ENCODE measurements at regions not wholly inside any gene's neighbourhood (a gene's known extent, or its start where the extent isn't known, plus 50 kb on each side); places are given as distances from the start of the nearest gene placed in this dataset.

DNA sequence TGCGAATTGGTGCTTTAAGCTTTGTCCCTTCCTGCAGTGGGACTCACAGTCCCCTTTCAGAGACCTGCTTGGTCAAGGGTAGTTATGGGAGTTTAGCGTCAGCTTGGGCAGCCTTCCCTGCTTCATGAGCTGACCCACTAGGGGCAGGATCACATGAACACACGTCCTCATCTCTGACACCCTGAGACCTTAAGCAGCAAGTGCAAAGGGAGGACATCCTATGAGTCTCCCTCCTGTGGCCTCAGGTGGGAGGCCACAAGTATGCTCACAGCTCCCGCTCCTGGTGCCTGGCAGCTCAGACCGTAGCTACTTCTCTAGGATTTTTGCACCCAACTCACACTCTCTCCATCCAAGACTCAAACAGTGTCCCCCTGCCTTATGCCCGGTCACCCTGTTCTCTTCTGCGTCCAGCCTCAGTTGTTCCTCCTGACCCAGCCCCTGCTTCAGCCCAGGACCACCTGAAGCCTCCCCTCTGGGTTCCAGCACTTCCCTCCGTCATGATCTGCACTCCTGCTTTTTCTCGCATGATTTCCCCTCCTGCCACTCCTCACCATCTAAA, 136.6 kb upstream of the FAM20C start:
- no peak for DNase-seq (ENCODE audit: low read depth, low spot score)

DNA sequence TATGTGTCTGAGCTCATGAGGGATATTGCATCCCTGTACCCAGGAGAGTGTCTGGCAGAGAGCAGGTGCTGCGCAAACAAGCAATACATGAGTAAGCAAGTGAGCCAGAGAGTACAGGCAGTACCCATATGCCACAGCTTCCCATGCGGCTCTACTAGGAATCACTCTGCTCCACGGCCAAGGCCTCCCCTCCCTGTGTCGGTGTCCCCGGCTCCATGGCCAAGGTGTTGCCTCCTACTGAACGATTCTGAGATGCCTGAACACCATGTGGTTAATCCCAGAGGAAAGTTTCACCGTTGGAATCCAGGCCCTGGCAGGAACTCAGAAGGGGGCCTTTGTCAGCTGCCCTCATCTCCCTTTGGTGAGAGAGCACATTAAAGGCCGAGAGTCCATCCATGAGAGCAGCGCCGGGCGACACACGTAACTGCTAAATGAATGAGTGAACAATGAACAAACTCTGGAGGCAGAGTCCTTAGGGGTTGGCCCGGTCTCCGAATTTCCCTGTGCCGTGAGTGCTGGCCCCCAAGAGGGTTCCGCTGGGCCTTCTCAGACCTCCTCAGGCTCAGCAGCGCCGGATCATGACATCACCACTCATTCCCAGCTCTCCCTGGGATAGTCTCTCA, 136.0 kb upstream of the FAM20C start:
- no peak for DNase-seq (ENCODE audit: low read depth, low spot score)

DNA sequence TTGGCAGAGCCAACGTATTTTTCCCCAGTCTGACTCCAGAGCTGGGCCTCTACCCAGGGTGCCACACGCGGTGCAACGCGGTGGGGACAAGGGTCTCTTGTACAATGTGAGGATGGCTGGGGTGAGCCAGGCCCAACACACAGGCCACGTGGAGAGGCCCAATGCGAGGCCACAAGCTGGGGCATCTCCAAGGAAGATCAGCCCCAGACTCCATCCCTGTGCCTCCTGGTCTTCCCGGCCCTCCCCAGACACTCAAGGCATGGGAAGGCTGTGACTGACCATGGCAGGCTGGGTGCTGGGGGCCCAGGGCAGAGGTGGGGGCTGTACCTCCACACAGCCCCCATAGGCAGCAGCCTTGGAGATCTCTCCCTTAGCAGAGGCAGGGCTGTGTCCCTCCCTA, 135.3 kb upstream of the FAM20C start:
- no peak for DNase-seq (ENCODE audit: low read depth, low spot score)

DNA sequence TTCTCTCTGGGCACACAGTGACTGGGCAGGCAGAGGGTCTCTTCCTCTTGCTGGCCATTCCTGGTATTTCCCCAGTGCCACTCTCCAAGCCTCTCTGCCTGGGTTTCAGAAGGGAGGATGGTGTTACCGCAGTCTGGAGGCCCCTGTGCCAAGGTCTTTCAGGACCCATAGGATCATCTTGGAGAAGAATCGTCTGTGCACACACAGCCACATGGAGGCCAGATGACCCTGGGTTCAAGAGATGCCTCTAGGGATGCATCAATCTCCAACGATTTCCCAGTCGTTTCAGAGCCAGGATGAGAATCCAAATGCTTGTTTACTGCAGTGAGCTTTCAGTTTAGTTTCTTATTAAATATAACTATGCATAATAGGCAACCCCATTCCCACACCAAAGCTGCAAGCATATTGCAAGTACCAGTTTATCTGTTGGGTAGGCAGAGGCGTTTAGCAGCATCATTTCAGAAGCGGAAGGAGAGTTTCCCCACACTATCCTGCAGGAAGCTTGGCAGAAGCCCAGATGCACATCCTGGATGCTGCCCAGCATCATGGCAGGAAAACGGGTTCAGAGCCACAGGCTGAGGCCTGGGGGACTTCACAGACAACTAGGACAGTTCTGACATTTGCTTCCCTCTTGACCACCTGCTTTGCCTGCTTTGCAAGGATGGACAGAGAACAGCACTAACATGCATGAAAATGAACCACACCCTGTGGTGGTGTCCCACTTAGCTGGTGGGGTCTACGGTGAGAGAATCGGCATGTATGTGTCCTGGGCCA, 134.7 kb upstream of the FAM20C start:
- no peak for DNase-seq (ENCODE audit: low read depth, low spot score)

DNA sequence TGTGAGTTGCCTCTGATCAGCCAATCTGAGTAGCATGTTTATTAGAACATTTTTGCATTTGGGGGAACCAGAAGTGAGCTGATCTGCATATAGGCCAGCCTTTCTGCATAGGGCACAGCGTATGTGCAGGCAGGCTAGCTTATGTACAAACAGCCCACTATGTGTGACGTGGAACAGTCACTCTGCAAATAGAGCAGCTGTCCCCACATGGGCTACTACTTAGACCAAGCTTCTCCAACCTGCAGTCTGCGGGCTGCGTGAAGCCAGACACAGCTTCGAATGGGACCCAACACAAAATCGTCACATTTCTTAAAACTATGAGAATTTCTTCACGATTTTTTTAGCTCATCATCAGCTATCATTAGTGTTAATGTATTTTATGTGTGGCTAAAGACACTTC, 134.1 kb upstream of the FAM20C start:
- no peak for DNase-seq (ENCODE audit: low read depth, low spot score)

DNA sequence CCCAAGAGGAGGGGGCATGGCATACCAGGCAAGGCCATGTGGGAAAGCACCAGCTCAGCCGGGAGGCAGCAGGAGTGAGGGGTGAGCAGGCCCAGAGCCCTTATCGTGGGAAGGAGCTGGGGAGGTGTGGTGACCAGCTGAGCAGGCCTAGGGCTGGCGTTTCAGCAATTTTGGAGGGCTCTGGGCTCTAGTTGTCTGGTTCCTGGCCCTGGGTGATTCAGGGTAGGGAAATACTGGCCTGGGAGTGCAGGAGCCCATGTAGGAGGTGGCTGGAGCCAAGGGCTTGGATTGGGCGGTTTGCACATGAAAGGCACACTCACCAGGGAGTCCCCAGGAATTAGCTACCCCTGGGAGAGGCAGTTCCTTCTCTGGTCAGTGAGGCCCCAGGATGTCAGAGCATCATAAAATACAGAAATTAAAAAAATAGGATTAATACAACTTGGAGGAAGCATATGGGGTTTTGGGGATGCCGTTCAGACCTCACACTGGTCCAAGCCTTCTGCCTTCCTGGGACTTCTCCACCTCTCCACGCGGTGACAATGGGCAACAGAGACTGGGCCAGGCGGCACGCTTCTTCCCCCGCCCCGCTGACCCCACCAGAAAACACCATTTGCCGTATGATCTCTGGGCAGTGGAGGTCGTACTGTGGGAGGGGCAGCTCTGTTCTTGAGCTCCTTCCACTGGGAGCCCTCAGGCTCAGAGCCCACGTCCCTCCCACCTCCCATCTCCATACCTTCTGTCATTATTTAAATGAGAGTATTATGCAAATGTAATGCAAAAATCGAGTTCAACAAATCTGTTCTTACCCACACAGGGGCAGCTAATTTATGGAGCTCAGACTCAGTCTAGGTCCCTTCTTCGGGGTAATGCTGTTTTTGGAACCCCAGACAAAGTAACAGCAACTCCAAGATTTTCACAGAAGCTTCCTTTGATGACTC, 133.0 kb upstream of the FAM20C start:
- no peak for DNase-seq (ENCODE audit: low read depth, low spot score)

DNA sequence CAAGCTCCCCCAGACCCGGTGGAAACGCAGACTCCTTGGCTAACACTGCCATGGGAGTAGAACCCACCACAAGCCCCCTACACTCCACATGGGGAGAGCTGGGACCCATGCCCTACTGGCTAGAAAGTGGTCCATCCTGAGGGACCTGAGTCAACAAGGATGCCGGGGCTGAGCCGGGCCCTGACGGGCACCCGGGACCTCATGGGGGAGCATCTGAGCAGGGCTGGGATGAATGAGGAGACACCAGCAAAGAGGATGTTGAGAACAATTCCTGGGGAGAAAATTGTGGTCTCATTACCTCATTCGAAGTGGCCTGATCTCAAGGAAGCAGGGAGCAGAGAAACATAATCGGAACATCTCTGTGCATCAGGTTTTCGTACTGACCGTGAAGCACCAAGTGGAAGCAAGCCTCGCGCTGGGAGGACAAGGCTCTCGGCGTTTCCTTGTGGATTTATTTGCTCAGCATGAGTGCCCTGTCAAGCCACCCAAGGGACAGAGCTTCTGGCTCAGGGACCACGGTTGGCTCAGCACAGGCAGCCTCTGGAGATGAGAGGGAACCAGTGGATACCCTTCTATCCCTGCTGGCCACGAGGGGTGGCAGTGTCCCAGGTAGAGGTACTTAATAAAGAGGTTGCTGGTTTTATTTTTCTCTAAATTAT, 132.2 kb upstream of the FAM20C start:
- DNase-seq (ENCODE audit: low read depth, low spot score): no peak

DNA sequence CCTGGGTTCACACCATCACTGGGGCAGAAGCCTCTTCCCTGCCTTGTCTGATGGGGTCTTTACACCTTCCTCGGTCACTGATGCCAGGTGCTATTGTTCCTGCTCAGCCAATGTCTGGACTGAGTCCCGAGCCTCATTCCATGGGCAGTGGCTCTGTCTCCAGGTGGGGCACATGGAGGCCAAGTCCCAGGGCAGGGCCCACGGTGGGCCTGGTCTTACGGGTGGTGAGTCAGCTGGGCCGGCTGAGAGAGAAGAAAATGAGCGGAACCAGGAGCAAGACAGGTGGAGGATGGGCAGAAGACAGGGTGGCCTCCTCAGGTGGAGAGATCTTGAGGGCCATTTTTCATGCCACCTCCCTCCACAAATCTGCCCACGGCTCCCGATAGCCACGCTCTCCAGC, 131.7 kb upstream of the FAM20C start:
- no peak for DNase-seq (ENCODE audit: low read depth, low spot score)

DNA sequence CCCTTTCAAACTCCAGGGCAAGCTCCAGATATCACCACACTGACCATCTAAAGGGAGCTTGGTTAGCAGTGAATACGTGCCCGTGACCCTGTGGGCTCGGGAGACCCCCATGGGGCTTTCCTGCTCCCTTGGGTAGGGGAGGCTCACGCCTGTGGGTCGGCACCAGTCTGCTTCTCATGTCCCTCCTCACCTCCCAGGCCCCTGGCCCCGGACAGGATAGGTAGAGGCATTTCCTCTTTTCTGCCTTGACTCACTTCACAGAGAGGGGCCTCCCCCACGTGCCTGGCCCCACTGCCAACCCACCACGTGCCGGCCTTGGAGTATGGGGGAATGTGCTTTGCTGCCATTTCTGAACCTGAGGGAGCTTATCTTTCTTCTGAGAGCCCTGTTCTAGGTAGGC, 131.3 kb upstream of the FAM20C start:
- no peak for DNase-seq (ENCODE audit: low read depth, low spot score)

DNA sequence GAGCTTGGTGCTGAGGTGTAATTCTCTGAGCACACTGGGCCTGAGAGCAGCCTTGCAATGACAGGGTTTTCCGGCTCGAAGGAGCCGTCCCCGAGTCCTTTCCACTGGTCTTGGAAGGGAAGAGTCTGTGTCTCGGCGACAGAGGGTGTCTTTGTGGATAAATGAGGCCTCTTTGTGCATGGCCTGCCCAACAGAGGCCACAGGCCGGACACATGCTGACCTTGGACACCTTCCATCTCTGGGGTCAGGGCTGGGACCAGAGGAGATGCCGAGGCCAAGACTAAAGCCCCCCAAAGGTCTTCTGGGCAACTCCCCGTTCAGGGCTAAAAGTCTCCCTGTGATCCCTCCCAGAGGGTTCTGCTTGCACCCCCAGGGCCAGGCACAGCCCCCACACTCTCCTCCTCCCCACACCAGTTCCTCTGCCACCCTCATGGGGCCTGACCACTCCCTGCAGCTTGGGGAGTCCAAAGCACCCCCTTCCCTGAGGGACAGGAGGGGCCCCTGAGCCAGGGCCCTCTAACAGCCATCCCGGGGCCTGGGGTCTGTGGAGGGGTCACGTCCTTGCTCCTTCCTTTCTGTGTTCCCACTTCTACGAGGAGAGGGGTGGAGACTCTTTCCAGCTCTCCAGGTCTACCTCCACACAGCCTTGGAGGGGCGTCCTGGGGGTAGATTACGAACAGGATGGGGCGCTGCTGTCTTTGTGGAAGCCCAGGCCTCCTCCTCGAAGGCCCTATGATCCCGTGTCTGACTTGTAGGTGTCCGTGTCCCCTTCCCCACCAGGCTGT, 130.6 kb upstream of the FAM20C start:
- no peak for DNase-seq (ENCODE audit: low read depth, low spot score)

DNA sequence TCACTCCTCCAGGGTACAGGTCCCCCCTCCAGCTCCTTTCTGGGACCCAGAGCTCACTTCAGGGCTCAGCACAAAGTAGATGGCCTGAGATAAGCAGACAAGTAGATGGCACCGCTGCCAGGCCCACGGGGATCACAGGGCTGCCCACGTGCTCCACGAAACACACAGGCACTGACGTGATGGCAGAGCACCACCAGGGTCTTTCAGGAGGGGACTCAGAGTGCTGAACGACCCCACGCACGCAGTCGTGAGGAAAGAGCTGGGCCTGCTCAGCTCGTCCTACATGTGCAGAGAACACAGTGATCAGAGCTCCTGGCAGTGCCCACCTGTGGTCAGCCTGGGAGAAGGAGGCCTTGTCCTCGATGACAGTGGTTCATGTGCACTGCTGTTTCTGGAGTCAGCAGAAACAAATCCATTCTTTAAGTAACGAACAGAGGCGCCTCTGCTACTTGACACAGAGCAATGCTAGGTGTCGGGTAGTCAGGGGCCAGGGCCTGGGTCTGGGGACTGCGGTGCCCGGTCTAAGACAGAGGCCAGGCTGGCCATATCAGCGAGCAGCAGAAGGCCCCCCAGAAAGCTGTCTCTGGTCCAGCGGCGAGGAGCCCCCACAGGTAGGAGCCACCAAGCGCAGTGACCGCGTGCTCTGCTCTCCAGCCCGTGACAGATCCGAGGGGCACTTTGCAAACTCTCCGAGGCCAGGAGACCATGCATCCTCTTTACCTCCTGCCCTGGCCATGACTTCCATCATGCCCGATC, 129.8 kb upstream of the FAM20C start:
- DNase-seq (ENCODE audit: low read depth, low spot score): no peak

DNA sequence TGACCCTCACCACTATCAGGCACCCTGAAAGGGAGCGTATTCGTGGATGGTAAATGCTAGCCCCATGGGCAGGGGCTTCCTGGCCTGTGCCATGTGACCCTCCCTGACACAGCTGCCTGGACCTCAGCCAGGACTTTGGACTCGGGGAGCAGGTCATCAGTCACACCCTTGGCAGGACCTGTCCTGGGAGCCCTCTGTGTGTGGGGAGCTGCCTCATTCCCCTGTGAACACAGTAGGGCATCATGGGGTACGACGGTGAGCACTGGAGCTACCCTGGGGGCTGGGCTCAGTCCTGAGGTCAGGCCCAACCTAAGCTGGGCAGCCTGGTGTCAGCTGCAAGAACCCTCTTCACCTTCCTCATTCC, 129.3 kb upstream of the FAM20C start:
- DNase-seq (ENCODE audit: low read depth, low spot score): no peak

DNA sequence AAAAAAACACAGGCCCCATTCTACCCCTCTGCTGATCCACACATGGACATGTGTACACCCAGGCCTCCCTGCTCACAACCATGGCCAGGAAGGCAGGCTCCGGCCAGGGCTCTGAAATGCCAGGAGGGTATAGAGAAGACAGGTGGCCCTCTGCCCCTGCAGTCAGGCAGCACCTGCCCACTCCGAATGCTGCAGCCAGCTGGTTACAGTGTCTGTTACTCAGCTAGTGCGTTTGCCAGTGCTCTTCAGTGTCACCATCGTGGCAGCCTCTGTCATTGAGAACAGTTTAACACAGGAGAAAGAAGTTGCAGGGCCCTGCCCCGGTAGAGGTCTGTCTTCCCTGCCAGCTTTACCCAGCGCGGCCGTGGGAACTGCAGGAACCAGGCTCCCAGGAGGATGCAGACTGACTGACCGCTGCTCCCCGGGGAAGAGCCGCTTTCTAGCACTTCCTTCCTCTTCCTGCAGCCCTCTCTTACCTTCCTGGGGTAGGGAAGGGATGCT, 128.8 kb upstream of the FAM20C start:
- no peak for DNase-seq (ENCODE audit: low read depth, low spot score)

DNA sequence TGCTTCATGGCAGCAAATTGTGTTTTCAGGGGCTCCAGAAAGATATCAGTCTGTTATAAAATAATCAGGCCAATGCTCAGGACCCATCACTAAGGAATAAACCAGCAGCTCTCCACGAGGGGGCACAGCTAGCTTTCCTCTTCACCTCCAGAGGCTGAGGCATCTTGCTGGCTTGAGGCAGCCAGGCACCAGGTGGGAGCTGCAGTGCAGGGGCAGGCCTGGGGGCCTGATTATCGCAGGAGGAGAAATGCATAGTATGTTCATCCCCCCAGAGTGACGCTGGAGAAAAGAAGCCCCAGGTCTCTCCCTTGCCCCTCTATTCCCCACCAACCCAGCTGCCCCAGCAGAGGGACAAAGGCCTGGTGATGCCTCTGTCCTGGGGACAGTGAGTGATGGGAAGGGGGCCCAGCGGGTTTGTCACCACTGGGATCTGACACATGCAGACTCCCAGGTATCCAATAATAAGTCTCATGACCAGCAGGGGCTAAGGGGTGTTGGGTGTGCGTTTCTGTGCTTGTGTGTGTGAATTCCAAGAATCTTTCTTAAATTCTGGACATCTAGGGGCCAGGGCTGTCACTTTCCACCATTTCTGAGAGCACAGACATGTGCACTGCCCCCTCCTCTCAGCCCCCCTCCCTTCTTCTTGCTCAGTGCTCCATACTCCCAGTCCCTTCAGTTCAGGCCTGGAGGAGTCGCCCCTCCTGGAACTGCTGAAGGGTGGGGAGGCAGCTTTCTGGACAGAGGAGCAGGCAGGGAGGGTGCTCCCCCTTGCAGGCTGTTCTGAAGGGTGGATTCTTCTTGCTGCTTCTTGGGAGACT, 128.1 kb upstream of the FAM20C start:
- DNase-seq (ENCODE audit: low read depth, low spot score): no peak

DNA sequence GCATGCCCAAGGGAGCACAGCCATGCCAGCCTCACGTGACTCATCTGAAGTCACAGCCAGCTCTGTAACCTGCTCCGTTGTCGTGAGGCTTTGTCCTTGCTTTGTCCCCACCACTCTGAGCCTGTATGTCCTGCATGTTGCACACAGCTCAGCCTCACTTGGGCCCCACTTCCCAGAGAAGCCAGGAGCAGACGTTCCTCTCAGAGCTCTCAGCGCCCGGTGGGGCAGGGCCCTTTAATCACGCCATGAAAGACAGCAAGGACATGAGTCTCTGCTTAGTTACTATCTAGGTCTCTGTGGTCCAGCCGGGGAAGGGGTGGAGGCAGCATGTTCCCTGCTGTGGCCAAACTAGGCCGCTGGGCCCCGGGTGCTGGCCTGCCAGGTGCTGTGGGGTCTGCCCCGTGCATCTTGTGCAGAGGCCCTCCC, 127.4 kb upstream of the FAM20C start:
- DNase-seq (ENCODE audit: low read depth, low spot score): no peak

DNA sequence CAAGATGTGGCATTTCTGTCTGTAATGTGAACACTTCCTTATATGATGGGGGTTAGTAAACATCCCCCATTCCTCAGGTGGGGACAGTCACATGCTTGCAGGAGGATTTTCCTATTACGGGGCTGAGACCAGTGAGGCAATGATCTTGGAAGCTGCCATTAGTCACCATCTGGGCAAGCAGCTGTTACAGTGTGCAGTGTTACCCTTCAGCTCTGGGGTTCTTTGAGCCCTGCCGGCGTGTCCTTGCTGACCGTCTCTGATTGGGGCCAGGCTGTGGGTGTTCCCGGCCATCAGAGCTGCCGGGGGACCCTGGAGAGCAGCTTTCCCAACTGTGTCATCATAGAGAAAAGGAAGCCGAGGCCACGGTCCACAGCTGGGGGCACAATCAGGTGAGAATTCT, 126.8 kb upstream of the FAM20C start:
- DNase-seq (ENCODE audit: low read depth, low spot score): no peak

DNA sequence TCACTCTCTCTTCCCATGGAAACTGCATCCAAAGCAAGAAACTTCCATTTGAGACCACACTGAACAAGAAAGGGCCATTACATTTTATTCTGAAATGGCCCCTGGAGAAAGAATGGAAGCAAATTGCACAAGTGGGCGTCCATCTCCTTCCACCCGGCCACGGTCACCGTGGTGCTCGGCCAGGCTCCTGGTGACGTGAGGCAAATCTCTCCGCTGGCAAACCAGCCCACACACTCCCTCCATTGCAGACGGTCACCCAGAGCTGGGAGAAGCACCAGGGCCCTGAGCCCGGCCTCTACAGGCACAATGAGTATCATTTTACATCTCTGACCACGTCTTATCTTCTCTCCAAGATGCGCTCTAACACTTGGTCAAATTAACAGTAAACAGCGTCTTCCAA, 126.1 kb upstream of the FAM20C start:
- no peak for DNase-seq (ENCODE audit: low read depth, low spot score)

DNA sequence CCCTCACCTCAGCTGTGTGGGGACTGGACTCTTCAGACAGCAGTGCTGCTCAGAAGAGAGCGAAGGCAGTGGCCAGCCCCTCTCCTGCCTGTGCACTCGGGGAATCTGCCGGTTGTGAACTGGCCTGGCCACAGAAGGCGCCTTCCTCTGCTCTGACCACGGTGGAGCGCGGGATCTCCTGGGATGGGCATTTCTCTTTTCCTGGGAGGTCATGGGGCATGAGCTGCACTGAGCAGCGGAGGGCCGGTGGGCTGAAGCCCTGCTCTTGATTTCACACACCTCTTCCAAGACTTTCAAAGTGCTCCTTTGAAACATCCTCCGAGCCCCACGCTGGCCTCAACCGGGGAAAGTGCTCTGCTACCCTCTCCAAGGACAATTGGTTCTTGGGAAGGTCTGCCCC, 125.6 kb upstream of the FAM20C start:
- no peak for DNase-seq (ENCODE audit: low read depth, low spot score)
